ENCODE measurements at regions not wholly inside any gene's neighbourhood (a gene's known extent, or its start where the extent isn't known, plus 50 kb on each side); places are given as distances from the start of the nearest gene placed in this dataset.

DNA sequence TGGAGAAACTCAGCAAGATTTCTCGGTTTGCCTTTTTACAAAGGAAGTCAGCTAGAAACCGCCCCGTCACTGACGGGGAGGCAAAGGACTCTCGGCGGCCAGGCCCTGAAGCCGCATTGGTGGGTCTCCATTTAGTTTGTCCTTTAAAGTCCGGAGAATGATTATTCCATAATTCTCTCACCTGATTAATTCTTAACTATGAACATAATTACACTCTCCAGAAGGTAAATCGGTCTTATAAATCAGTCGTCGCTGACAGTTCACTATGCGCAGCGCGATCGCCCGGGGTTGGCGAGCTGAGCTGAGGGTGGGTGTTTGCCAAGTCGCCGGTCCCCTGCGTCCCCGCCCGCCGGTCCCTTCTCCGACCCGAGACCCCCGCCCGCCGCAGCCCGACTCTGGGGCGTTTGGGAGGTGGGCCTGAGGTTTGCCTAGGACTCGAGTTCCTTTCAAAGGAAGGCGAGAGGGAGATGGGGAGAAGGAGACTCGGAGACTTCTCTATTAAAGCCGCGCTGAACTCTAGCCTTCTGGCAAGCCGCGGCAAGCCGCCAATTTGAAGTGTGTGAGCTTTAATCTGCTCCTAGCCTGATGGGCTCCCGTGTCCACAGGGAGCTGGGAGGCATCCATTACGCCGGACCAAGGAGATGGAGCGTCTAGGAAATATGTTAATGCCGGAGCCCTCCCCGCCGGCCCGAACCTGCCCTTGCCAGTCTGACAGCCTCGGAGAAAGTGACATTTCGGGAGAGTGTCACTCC, 392.9 kb downstream of the NOVA1 start:
- DNase-seq = peak; percentile 28 to 70 (median 49)
- Histone ChIP-seq H3K9me3 (no peaks in the 10 kb centered on the region), H3K4me3 (peak overlapping the region; percentile 26), H3K27ac (no peak overlapping the region), H3K36me3 (no peaks in the 10 kb centered on the region), H3K27me3 (no peaks in the 10 kb centered on the region), H3K4me1 (ENCODE audit: insufficient read depth) (no peaks in the 10 kb centered on the region)
- intact Hi-C loops (cut with DNase I) = no loop called here
- TF ChIP-seq EP300 (IDR thresholded peaks at IDR 0.05) = no peak
- no peak for TF ChIP-seq POLR2A (IDR thresholded peaks at IDR 0.05)
- TF ChIP-seq, protein P1, sequence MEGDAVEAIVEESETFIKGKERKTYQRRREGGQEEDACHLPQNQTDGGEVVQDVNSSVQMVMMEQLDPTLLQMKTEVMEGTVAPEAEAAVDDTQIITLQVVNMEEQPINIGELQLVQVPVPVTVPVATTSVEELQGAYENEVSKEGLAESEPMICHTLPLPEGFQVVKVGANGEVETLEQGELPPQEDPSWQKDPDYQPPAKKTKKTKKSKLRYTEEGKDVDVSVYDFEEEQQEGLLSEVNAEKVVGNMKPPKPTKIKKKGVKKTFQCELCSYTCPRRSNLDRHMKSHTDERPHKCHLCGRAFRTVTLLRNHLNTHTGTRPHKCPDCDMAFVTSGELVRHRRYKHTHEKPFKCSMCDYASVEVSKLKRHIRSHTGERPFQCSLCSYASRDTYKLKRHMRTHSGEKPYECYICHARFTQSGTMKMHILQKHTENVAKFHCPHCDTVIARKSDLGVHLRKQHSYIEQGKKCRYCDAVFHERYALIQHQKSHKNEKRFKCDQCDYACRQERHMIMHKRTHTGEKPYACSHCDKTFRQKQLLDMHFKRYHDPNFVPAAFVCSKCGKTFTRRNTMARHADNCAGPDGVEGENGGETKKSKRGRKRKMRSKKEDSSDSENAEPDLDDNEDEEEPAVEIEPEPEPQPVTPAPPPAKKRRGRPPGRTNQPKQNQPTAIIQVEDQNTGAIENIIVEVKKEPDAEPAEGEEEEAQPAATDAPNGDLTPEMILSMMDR (IDR thresholded peaks at IDR 0.05) = no peak
- 7 to 16% (median 12%) methylated on average over 47 to 48 of the region's 48 CpGs for WGBS, 3 donors

DNA sequence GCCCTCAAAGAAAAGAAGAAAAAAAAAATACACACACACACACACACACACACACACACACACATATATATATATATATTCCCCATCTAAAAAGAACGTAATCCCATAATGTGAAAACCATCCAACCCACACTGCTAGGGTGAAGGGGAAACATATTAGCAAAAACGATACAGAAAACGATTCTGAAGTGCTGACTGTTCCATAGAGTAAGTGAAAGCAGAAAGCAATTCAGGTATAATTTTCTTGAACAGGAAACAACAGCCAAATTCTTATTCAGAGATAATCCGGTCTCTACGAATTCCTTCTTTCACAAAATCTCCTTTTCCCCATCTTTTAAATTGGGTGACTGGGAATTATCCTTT, 393.5 kb downstream of the NOVA1 start:
- H3K36me3 ChIP-seq = no peaks in the 10 kb centered on the region
- no peaks in the 10 kb centered on the region for H3K9me3 ChIP-seq
- no peaks in the 10 kb centered on the region for H3K27me3 ChIP-seq
- DNase-seq = no peak
- TF ChIP-seq, protein P1 (IDR thresholded peaks at IDR 0.05) = no peak
- TF ChIP-seq POLR2A (IDR thresholded peaks at IDR 0.05) (no peak), EP300 (IDR thresholded peaks at IDR 0.05) (no peak)
- no peaks in the 10 kb centered on the region for H3K4me1 ChIP-seq (ENCODE audit: insufficient read depth)
- H3K27ac ChIP-seq = no peak overlapping the region
- H3K4me3 ChIP-seq = peak overlapping the region; percentile 26
- WGBS, 3 donors = 53 to 62% (median 61%) methylated on average over 5 of the region's 5 CpGs
- intact Hi-C loops (cut with DNase I) = no loop called here

DNA sequence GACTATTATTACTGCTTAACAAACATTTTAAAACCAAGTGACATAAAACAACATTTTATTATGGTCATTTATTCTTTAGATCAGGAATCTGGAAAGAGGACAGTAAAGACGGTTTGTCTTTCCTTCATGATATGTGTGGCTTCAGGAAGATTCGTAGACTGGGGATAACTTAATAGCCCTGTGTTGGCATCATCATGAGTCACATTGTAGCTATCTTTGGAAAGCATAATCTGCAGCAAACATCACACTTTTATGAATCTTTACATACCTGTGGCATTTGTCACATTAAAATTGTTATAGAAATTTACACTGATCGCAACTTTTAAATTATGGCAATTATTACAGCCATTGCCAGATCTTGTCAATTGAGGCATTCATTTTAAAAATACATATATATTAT, 397.1 kb downstream of the NOVA1 start:
- H3K27me3 ChIP-seq = no peaks in the 10 kb centered on the region
- 89 to 97% (median 95%) methylated on average over 3 of the region's 3 CpGs for WGBS, 3 donors
- H3K9me3 ChIP-seq = no peaks in the 10 kb centered on the region
- H3K36me3 ChIP-seq = no peaks in the 10 kb centered on the region
- no peak overlapping the region for H3K27ac ChIP-seq
- intact Hi-C loops (cut with DNase I) = no loop called here
- H3K4me3 ChIP-seq = no peak overlapping the region
- no peak for DNase-seq
- H3K4me1 ChIP-seq (ENCODE audit: insufficient read depth) = no peaks in the 10 kb centered on the region
- no peak for TF ChIP-seq POLR2A (IDR thresholded peaks at IDR 0.05)
- TF ChIP-seq EP300 (IDR thresholded peaks at IDR 0.05) = no peak
- TF ChIP-seq, protein P1 (IDR thresholded peaks at IDR 0.05) = no peak

DNA sequence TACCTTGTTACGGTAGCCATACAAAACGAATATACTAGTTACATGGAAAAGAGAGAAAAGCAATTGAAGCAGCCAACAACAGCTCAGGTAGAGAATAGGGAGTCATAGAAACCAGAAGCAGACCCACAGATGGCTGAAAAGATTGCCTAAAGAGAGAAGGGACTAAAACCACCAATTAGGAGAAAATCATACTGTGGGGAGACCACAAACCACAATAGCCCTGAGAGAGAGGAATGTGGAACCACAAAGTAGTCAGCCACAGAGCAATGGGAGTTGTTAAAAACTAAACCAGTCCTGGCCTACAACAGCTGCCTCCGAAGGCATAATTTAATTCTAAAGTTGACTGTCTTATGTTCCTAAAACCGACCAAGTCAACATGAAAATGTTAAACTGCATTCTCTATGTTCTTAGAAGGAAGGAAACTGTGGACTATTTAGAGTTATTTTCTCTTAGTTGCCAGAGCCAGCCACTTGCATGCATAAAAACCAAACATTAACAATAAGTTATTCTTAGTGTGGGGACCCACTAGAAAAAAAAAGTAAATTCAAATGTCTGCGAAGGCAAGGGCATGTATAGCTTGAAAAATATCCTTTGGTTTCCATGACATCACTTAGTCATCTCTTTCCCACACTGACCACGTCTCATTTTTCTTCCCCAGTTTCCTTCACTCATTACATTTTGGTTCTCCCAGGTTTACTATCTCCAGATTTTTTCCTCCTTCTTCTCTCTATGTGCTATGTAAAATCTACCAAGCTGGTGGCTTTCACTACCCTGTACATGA, 398.1 kb downstream of the NOVA1 start:
- Histone ChIP-seq H3K36me3 (no peaks in the 10 kb centered on the region), H3K9me3 (no peaks in the 10 kb centered on the region), H3K4me3 (no peak overlapping the region), H3K27ac (no peak overlapping the region), H3K4me1 (ENCODE audit: insufficient read depth) (no peaks in the 10 kb centered on the region), H3K27me3 (no peaks in the 10 kb centered on the region)
- intact Hi-C loops (cut with DNase I) = no loop called here
- 63 to 85% (median 82%) methylated on average over 6 of the region's 6 CpGs for WGBS, 3 donors
- no peak for TF ChIP-seq EP300 (IDR thresholded peaks at IDR 0.05)
- DNase-seq = no peak

DNA sequence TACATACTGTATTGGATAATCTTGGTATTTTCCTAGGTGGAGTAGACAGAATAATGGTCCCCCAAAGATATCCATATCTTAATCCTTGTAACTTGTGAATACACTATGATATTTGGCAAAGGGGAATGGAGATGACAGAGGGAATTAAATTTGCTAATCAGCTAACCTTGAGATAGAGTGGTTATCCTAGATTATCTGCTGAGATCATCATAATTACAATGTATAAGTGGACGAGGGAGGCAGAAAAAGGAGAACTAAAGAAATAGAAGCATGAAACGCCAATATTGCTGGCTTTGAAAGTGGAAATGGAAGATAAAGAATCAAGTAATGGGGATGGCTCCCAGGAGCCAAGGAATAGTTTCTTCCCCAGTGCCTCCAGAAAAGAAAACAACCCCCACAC, 398.7 kb downstream of the NOVA1 start:
- intact Hi-C loops (cut with DNase I) = no loop called here
- Histone ChIP-seq H3K36me3 (no peaks in the 10 kb centered on the region), H3K27me3 (no peaks in the 10 kb centered on the region), H3K9me3 (no peaks in the 10 kb centered on the region), H3K4me1 (ENCODE audit: insufficient read depth) (no peaks in the 10 kb centered on the region), H3K27ac (no peak overlapping the region), H3K4me3 (no peak overlapping the region)
- TF ChIP-seq, protein P1 (IDR thresholded peaks at IDR 0.05) = no peak
- TF ChIP-seq POLR2A (IDR thresholded peaks at IDR 0.05) (no peak), EP300 (IDR thresholded peaks at IDR 0.05) (no peak)
- no peak for DNase-seq
- 77 to 86% (median 84%) methylated on average over 2 of the region's 2 CpGs for WGBS, 3 donors

All from ovary (tissue), 7 donors.